ENCODE measurements at regions not wholly inside any gene's neighbourhood (a gene's known extent, or its start where the extent isn't known, plus 50 kb on each side); places are given as distances from the start of the nearest gene placed in this dataset.
A peak's percentile ranks its signal among the peaks of the same experiment; 100 is the strongest.
"Not testable (repeated sequence)": the region's sequence is repeated elsewhere in the genome, so short reads cannot be mapped to it uniquely, and the experiment has no call there.

DNA sequence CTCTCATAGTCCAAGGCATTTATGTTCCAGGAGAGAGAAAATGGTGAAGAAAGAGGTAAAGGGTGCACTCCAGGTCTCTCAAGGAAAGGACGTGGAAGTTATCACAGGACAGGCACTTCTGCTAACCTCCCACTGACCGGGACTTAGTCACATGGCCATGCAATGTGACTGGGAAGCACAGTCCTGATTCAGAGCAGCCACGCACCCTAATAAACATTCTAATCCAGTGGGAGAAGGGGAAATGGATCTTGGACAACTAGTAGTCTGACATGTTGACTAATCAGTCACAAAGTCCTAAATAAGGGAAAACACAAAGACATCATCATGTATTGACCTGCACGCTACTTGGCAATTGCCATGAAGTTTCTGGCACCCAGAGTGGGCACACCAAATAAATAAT, 417.5 kb upstream of the ZMIZ1 start:
- no peak for DNase-seq (ENCODE audit: low spot score)

DNA sequence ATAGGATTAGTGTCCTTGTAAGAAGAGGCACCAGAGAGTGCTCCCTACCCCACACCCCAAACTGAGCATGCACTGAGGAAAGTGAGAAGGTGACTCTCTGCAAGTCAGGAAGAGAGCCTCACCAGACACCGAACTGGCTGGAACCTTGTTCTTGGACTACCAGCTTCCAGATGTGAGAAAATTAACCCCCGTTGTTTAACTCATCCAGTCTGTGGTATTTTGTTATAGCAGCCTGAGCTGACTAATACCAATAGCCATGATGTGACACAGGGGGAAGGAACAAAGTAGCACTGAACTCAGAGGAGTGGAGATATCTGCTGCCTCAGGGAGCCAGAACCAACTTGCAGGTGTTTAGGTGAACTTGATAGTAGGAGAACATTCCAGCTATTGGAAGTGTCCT, 415.2 kb upstream of the ZMIZ1 start:
- no peak for DNase-seq (ENCODE audit: low spot score)

DNA sequence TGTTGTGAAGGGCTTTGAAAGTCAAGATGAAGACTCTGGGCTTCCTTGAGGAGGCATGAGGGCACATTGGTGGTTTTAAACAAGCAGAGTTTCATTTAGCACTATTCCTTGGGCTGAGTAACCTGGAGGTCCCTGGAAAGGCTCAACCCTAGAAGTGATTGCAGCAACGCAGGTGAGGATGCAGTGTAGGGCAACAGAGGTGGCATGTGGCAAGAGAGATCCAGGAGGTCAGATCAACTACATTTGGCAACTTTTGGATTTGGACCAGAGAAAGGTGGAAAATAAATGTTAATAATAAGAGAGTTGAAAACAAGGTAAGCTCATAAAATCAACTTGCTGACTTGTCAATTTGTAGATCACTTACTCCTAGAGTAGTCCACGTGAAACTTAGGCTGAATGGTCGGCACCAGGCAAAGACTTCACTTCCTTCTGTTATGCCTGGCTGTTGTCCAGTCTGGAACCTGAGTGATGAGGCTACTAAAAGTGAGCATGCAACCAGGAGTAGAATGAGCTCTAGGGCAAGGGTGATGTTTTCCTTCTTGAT, 414.6 kb upstream of the ZMIZ1 start:
- no peak for DNase-seq (ENCODE audit: low spot score)

DNA sequence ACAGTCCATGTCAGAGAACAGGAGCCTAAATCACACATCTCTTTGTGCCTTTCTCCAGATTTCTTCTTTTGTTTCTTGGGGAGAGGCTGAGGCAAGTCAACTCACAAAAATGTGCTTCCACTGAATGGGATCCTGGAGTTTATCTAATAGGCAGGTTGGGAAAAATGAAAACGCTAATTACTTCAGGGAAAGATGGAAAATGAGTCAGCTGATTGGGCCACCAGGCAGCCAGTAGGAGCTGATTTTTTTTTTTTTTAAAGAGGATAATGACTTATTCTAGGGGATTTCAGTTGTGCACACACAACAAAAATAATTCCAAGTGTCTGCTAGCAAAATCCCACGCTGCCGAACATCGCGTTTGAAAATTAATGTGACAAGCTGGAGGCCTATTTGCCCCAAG, 412.8 kb upstream of the ZMIZ1 start:
- DNase-seq (ENCODE audit: low spot score) = no peak

DNA sequence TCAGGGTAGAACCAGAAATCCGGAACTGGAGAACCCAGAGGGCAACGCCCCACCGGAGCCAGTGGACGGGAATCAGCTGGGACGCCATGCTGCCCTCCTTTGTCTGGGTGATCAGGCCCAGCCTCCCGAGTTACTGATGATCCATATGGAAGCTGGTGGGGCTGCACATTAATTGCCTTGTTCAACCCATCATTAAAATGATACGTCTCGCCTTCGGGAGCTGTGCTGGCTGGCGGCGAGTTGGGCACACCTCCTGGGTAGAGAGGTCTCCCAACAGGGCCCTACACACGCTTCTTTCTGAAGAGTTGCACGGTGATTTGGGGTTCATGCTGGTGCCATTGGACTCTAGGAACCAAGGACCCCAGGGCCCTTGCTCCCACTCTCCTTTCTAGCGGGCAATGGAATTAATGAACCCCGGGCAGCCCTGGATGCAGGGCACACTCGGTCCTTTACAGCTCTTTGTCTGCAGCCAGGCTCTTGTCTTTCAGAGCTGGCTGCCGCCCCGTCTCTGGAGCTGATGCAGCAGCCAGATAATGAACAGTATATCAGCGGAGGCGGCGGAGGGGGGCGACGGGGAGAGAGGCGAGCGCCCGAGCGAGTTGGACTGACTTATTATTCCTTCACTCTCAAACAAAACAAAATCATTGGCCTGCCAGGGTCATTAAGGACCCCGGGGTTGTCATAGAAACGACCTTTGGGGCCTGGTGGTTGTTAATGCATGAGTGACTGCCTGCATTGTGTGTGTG, 412.2 kb upstream of the ZMIZ1 start:
- DNase-seq (ENCODE audit: low spot score) = no peak

DNA sequence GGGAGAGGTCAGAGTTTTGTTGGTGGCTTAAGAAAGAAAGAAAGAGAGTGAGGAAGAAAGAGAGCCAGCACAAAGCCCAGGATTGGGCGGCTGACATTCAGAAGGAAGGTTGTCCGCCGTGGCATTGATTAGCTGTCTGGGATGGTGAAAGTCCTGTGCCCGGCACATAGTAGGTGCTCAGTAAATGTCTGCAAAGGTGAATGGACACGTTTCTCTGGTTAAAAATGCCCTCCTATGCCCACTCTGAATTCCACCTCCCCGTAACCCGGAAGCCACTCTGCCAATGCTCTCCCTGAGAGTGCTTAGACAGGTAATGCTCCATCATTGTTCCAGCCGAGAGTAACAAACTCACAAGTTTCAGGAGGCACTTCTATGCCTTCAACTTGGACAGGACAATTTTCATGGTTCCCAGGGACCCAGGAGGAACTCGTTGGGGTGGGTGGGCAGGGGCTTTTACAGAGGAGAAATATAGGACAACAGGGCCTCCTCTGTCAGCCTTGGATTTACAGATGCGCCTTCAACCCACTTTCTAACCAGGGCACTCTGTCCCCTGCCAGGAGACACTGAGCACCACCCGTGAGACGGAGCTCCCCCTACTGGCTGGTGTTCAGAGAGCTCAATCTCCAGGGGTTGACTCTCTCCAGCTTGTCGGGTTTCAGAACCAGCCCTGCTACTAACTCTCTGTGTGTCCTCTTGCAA, 411.5 kb upstream of the ZMIZ1 start:
- peak; percentile 14 for DNase-seq (ENCODE audit: low spot score)

DNA sequence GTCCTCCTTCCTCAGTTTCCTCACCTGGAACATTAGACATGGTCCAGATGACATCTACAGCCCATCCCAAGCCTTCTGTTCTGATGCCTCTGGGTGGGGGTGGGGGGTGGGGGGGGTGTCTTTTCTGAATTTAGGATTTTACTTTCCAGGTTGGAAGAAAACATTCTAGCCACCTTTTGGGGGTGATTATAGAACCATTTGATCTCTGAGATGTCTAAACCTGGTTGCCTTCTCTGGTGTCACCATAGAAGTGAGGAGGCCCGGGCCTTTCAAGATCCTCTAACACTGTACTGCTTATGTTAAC, 411.0 kb upstream of the ZMIZ1 start:
- DNase-seq (ENCODE audit: low spot score) = no peak

DNA sequence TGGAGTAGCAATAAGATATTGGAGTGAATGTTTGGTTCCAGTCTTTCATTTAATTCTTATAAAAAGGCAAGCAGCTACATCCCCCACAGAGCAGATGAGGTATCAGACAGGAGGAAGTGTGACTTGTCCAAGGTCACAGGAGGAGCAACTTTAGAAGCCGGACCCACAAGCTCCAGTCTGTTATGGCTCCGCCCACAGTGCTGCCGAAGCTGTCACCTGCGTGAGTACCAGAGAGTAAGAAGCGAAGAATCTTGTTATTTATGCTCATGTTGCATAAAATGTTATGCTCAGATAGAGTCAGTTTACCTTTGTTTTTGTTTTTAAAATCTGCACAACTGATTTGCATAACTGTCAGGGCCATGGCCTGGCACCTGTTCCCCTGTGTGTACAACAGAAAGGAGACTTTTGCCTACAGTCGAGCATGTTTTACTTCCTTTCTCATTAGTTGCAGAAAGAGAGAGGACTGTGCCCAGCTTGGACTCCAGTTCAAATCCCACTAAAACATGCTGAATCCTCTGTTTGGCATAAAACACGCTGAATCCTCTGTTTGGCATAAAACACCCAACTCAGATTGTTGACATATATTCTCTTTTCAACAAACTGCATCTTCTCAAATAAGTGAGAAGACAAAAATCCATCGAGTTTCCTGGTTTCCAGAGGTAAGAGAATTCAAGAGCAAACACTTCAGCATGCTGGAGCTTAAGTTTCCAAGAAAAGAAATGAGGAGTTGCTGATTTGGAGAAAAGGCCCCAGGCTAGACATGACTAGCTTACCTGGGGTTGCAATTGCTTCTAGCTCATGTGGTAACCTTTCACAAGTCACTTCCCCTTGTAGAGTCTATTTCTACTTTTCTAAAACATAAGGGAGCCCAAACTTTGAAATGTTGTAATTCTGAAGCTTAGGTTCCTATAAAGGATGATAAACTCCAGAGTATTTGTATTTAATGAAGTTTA, 409.8 kb upstream of the ZMIZ1 start:
- DNase-seq (ENCODE audit: low spot score) = no peak

DNA sequence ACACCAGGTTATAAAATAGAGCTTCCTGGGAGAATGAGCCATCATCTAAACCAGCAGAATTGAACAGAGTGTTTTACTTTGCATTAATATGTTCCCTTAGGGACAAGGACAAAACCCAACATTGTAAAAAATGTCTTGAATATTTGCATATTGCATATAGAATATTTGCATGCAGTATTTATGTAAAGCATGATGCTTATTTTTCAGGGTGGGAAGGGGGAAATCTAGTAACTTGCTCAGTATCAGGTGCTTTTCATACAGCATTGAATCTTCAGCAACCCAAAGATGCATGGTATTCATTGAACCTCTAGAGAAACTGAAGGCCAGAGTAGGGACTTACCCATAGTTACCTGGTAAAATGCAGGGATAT, 409.2 kb upstream of the ZMIZ1 start:
- no peak for DNase-seq (ENCODE audit: low spot score)

DNA sequence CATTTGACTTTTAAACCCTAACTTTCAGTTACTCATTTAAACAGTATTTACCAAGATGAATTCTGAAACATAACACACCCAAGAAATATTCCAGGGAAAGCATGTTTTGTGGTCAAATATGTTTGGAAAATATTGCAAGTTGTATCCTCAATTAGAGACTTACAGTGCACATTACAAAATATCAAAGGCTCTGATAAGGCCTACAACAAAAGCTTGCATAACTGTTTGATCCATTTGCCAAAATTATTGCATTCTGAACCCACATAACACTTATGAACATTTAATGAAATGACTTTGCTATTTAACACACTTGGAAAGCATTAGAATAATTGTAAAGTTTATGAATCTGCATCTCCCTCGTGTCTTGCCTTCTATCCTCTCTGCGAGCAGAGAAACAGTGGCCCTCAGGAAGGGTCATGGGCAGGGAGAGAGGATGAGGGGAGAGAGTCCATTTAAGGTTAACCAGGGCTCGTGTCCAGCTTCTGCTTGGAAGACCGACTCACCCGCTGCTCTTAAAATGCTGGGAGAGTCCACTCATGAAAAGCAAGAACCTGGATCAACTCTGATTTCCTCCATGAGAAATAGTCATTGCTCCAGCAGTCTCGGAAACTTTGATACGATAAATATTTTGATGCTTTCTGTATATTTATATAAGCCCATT, 408.2 kb upstream of the ZMIZ1 start:
- no peak for DNase-seq (ENCODE audit: low spot score)

DNA sequence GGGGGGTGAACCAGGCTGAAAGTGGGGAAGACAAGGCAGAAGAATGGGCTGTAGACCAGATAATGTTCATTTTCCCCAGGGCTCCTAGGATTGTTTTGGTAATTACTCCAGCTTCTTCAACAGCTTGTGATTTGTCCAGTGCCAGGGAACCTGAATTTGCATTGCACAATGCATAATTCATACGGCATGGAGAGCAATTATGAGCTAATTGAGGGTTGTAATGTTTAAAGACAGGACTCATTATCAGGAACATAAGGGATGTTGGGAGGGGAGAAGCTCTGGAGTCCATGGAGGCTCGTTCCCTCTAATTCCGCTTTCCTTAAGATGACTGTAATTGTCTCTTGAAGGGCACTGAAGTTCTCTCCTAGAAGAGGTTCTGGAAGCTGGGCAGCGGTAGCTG, 405.0 kb upstream of the ZMIZ1 start:
- no peak for DNase-seq (ENCODE audit: low spot score)

DNA sequence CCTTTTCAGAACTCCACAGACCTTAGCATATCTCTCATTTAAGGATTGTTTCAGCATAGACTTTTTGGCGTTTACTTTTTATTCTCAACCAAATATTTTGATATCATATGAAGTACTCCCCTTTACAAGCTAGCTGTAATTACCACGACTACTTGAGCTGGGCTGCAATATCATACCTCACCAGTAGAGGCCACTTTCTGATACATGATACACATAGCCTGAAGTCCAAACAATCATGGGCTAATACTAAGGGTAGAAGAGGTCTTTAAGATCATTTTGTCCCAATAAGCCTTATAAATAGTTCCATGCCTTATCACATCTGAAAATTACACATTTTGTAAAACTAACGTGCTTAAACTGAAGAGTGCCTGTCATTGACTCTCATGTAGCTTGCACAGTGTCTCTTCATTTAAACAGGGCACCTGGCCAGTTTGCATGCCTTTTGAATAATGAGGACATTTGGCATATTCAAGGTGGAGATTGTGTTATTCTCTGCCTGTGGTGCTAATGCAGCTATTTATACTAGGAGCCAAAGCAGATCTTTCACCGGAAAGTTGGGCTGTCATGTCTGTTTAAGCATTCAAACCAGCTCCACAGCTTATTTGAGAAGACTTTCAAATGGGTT, 403.7 kb upstream of the ZMIZ1 start:
- DNase-seq (ENCODE audit: low spot score) = no peak

DNA sequence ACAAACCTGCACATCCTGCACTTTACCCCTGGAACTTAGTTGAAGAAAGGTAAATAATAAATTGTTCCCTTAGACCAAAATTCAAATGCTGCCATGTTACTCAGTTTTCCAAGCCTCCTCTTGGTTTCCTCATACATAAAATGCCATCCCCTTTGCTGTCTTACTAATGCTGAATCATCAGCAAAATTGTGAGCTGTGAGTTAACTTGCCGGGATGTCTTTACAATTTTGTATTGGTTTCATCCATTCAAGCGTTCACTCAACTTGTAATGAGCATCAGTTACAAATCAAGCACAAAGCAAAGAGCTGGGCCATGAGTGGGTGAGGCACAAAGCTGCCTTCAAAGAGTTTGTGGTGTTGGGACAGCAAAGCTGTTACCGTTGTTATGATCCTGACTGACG, 395.8 kb upstream of the ZMIZ1 start:
- peak; percentile 46 for DNase-seq (ENCODE audit: low spot score)

DNA sequence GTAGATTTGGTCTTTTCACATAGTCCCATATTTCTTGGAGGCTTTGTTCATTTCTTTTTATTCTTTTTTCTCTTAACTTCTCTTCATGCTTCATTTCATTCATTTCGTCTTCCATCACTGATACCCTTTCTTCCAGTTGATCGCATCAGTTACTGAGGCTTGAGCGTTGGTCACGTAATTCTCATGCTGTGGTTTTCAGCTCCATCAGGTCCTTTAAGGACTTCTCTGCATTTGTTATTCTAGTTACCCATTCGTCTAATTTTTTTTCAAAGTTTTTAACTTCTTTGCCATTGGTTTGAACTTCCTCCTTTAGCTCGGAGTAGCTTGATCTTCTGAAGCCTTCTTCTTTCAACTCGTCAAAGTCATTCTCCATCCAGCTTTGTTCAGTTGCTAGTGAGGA, 387.6 kb upstream of the ZMIZ1 start:
- DNase-seq (ENCODE audit: low spot score) = not testable (repeated sequence)

DNA sequence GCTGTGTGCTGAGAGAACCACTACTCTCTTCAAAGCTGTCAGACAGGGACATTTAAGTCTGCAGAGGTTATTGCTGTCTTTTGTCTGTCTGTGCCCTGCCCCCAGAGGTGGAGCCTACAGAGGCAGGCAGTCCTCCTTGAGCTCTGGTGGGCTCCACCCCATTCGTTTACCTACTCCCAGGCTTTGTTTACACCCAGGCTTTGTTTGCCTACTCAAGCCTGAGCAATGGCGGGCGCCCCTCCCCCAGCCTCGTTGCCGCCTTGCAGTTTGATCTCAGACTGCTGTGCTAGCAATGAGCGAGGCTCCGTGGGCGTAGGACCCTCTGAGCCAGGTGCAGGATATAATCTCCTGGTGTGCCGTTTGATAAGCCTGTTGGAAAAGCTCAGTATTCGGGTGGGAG, 386.8 kb upstream of the ZMIZ1 start:
- DNase-seq (ENCODE audit: low spot score) = not testable (repeated sequence)

DNA sequence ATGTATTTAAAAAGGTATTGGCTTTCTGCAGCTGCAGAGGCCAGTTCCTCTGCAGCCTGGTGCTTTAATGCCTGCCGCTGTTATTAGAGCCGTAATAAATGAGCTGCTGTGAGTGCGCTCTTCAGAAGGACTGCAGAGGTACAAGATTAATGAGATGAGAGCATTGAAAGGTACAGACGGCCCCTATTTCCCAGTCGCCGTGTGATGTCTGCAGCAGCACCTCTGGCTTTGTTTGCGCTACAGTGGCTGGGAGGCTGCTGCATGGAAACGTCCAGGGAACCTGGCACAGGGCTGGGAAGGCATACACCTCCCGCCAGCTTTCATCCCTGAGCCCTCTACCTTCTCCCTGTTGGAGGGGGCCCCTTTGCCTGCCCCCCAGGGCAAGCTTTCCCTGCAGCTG, 383.8 kb upstream of the ZMIZ1 start:
- no peak for DNase-seq (ENCODE audit: low spot score)

DNA sequence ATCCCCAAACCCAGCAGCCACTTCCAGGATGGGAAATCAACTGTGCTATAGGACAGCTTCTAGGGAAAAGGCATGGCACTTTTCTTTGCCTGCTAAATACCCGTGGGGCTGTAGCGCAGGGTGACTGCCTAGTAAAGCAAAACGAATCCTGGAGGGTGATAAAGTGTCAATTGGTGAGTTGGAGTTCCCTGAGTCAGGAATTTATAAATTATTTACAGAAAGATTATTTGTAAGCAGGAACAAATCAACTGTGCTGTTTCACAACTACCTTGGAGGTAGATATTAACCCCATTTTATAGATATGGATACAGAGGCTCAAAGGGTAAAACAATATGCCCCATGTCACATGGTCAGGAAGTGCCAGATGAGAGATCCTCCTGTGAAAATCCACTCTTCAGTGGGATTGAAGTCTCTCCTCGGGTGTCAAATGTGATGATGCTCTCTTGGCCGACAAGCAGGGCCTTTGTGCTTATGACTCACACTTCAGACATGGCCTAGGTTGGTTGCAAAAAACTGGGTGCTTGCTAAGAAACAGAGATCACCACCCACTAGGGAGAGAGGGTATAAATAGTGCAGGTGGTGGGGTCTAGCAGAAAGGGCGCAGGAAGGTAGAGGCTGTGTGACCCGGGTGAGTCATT, 383.2 kb upstream of the ZMIZ1 start:
- DNase-seq (ENCODE audit: low spot score) = no peak

DNA sequence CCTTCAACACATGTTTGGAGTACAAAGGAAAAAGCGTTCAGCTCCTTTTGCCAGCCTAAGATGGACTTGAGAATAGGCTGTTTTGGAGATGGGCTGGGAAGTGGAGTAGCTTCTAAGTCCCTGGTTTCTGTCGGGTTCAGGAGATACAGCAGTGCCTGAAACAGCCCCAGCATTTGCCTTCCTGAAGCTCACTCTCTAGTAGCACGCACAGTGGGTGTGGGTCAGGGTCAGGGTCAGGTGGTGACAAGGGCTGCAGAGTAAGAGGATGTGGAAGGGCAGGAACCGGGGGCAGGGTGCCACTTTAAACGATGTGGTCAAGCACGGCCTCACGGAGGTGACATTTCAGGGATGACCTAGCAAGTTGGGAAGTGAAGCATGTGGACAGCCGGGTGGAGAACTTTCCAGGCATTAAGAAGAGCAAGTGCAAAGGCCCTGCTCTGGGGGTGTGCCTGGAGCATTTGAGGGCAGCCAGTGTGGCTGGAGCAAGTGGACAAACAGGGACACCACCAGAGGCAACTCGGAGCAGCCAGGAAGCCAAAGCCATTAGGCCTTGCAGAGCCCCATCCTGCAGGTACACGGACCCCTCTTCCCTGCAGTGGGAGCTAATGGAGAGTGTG, 382.2 kb upstream of the ZMIZ1 start:
- no peak for DNase-seq (ENCODE audit: low spot score)

DNA sequence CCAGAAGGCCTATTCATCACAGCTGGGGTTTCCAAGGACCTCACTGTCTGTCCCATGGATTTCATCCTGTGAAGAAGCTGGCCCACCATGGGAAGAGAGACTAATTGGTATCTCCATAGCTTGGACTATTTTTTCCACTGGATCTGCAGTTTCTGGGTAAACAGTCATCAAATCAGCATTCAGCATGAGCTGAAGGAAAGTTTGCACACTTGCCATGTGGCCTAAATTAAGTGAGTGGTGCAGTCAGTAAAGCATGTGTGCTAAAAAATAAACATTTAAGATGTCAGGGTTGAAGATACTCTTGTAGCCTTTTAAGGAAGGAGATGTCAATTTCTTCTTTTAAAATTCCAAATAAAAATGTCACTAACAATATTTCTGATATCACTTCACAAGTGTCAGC, 381.1 kb upstream of the ZMIZ1 start:
- no peak for DNase-seq (ENCODE audit: low spot score)

DNA sequence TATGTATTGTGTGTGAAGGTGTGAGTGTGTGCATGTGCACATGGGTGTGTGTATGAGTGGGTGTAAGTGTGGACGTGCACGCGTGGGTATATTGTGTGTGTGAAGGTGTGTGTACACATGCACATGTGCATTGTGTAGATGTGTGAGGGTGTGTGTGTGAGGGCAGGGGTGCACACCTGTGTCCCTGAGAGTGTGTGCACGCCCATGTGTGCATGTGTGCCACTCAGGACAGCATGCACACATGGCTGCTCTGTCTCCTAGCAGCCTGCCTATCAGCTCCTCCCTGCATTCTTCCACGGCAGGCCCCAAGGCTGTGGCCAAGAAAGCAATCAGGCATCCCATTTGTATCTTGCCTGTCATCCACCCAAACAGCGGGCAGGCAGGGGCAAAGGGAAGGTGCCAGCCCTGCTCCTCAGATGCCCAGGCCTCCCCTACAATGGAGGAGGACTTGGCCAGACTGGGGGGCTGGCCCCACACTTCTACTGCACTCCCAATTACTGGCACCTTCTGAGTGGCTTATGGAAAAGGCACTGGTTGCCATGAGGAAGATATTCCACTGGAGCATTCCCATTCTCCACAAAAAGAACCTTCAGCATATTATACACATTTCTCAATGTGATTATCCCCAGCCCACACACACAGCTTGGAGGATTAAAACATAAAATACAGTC, 380.4 kb upstream of the ZMIZ1 start:
- no peak for DNase-seq (ENCODE audit: low spot score)

Data from RKO (cell line).